HG03139 (cell line): ENCODE measurements at regions not wholly inside any gene's neighbourhood (a gene's known extent, or its start where the extent isn't known, plus 50 kb on each side); places are given as distances from the start of the nearest gene placed in this dataset.
"Not testable (repeated sequence)": the region's sequence is repeated elsewhere in the genome, so short reads cannot be mapped to it uniquely, and the experiment has no call there.

ENCODE experiments used
- ATAC-seq: cut with Tn5 transposase; IDR thresholded peaks from one replicate; pipeline ENCODE4 v1.9.1; 2021; ENCODE audit not compliant: unreplicated experiment

DNA sequence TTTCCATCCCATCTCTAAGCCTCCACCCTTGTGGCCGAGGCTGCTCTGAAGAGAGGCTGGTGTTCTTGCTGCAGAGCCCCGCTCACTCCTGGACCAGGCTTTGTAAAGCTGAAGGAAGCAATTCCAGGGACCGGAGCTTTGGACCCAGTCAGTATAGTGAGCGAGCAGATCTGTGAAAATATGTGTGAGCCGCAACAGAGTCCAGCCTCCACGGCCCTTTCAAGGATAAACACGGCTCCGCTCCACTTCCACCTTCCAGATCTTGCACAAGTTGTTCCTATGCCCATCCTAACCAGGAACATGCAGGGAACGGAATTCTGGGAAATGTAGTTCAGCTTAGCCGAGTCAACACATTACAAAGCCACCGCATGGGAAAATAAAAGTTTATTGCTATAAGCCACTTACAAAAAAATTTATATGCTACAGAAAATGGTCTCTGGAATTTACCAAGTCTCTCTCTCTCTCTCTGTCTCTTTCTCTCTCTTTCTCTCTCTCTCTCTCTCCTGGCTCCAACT, 151.7 kb upstream of the ZNF521 start:
- no peak for ATAC-seq

DNA sequence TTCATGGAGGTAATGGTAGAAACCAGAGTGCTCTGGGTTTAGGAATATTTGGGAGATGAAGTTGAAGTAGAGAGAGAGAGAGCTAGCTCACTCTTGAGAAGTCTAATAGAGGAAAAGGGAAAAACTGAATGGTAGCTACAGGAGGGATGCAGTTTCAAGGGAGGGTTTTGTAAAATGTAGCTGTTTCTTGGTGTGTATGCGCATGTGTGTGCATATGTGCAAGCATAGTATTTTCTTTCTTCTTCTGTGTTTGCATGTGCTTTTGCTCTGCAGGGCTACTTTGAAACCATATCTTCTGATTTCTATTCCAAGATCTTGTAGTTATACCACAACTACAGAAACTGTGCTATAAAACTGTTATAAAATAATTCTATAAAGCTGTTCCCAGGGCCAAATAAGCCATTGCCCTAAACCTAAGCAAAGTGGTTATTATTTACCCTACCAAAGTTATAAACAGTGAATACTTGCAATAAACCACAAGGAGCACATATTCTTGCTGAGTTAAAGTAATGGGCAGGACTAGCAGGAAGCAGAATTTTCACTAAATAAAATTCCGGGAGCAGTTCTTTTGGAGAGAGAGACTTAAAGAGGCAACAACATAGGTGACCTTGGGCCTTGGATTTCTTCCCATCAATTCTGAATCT, 145.3 kb upstream of the ZNF521 start:
- no peak for ATAC-seq

DNA sequence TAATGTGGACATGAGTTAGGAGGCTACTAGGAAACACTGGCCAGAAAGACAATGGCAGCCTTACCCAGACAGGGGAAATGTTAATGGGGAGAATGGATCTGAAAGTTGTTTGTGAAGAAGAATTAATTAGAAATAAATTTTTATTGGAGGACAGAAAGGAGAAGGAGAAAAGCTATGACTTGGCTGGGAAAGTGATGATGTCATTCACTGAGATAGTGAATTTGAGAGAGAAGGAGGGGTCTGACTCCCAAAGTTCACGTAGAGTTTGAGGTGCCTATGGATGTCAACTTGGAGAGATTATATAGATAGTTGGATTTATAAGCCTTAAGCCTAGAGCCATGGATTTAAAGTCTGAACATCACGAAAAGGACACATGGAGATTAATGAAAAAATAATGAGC, 144.6 kb upstream of the ZNF521 start:
- no peak for ATAC-seq

DNA sequence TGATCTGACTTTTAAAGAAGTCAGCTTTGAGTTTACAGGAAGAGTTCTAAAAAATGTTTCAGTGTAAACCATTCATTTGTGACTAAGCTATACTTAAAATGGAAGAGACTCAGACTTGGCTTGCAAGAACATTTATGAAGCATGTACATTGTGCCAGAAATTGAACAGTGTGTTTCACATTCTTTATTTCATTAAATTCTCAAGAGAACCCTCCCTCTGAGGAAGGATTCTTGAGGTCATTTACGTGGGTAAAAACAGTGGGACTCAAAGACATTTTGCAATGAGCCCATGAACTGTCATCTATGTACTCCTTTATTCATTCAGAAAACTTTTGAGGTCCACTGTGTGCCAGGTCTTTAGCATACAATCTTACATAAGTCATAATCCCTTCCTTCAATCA, 143.6 kb upstream of the ZNF521 start:
- ATAC-seq, result no peak

DNA sequence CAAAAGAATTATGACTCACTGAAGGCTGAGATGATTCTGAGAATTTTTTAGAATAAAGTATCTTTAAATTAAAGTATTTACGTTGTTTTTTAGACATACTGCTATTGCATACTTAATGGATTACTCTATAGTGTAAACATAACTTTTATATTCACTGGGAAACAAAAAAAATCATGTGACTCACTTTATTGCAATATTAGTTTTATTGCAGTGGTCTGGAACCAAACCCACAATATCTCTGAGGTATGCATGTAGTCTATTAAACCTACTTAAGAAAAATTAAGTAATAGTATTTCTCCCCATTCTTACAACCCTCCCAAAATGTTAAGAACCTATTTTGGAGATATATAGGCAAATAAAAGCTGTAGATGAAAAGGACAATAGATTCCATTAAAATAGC, 142.9 kb upstream of the ZNF521 start:
- no peak for ATAC-seq

GRCh38 chr18:25493401-25493800, 141.4 kb upstream of the ZNF521 start:
- no peak for ATAC-seq

DNA sequence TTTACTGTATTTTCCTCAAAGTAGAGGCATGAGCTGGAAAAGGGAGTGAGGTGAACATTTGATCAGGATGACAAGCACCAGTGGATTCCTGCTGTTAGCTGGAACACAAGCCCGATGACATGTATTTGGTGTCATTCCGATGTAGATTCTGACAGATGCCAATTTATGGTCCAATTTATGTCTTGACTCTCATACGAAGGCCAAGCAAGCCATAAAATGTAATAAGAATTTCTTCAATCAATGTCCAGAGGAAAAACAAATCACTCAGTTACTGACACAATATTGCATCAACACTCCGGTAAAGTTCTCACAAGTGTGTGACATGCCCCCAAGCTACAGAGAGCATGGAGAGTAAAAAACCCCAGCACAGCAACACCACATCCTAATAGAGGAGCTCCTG, 138.3 kb upstream of the ZNF521 start:
- ATAC-seq, result no peak

DNA sequence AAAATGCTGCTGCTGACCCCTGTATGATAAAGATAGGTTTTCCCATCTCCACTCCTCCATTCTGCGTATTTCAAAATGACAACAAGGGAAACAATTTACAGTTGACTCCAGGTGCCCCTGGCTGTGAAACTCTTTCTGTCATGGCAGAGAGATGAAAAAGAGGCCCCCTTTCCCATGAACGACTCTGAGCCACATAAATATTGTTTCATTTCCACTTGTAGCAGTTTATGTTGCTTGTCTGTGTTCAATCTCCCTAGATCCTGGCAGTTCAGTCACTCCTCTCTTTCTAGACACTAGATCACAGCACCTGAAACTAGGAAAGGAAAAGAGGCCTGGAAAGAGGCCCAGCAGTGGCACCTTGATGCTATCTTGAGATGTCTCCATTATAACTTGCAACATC, 121.0 kb upstream of the ZNF521 start:
- no peak for ATAC-seq

GRCh38 chr18:25470756-25471524, 119.0 kb upstream of the ZNF521 start:
- not testable (repeated sequence) for ATAC-seq

- no peak for ATAC-seq
These were observed 118.1 kb upstream of the ZNF521 start for GRCh38 chr18:25470062-25470461.

GRCh38 chr18:25469489-25469888, 117.5 kb upstream of the ZNF521 start:
- no peak for ATAC-seq

DNA sequence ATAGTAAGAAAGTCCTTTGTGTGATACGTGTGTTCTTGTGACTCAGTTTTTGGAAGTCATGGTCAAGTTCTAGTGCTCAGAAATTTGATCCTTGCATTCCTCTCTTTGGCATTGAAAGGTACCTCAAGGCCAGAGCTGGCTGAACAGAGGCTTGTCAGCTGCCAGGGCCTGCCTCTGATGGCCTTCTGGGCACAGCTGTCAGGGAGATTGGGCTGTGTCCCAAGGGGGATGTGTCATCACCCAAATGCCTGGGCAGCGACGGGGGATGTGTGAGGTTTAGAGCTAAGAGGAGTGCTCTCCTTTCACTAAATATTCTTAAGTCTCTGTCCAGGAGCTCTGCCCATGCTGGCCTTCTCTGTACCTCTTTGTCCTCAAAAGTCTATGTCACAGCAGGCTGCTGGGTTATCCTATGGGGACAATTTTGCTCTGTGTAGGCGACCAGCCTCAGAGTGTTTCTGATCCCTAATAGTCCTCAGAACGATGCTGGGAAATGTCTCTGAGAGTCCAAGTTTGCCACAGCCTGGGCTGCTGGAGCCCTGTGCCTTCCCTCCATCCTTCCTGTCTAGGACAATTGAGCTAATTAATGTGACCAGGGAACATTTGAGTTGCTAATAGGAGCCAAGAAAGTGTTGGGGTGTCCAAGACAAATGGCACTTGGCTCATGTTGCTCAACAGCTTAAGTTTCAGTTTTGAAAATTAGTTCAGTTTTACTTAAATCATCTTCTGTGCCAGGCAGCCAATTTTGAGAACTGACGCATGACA, 115.4 kb upstream of the ZNF521 start:
- no peak for ATAC-seq

DNA sequence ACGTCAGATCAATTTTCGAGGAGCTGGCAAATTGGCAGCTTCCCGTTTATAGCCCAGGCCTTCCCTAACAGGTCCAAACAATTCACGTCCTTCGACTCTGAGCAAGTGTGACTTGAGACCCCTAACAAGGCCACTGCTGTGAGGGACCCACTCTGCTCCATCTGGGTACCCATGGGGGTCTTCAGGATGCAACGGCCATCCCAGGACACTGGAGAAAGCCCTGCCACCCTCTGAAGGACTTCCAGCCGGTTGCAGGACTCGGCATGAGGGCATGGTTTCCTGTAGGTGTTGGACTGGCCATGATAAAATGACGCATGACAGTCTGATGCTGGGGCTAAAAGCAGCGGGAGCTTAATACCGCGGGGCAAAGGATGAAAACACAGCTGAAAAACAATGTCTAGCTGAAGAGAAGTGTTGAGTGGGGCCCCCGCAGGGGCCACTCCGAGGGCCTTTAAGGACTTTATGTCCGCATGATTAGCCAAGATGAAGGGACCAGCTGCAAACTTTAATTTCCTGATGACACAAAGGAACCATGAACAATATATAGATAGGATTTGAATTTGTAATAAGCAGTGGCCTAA, 113.3 kb upstream of the ZNF521 start:
- ATAC-seq, result no peak

DNA sequence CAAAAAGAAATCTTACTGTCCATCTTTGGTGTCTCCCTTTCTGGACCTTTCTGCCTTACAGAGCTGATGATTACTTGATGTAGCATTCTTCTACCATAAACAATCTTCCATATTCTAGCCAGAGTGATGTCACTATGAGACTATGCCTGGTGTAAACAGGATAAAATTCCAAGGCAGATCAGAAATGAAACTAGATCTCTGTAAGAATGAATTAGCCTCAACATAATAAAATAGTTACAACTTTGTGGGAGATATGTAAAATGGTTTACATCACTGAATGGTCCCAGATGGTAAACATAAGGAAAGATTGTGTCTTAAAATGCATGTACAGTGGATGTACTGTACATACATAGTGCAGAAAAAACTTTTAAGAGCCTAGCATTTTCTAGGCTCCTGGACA, 112.3 kb upstream of the ZNF521 start:
- ATAC-seq, result no peak

DNA sequence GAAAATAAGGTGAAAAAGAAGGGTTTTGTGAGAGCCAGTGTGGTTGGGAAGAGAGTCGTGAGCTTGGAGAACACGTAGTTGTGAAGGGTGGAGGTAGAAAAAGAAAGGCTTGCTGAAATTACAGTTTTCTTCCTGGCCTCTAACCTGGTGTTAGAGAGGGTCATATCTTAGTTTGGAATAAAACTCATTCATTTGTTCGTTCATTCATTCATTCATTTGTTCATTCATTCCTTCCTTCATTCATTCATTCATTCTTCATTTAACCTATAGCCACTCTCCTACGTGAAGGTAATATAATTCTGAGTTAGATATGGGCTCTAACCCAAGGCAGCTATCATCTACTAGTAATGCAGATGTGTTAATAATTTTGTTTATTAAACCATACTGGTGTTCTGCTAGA, 111.8 kb upstream of the ZNF521 start:
- no peak for ATAC-seq

GRCh38 chr18:25459814-25460213, 107.8 kb upstream of the ZNF521 start:
- no peak for ATAC-seq

GRCh38 chr18:25457601-25458000, 105.6 kb upstream of the ZNF521 start:
- ATAC-seq, result no peak

DNA sequence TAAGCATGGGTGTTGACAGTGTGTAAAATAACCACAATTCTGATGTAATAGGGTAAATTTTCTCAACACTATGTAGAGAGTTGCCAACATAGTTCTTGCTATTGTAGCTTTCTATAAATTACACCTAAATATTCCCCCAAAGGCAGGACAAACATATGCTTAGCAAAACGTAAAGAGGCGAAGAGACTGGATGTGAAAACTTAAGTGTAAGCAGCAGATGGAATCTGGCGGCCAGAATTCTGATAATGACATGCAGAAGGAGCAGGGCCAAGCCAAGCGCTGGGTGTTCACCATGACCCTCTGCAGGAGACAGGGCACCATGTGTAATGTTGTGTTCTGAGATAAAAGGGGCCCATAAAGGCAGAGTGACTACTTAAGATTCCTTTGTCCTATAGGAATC, 105.2 kb upstream of the ZNF521 start:
- no peak for ATAC-seq

DNA sequence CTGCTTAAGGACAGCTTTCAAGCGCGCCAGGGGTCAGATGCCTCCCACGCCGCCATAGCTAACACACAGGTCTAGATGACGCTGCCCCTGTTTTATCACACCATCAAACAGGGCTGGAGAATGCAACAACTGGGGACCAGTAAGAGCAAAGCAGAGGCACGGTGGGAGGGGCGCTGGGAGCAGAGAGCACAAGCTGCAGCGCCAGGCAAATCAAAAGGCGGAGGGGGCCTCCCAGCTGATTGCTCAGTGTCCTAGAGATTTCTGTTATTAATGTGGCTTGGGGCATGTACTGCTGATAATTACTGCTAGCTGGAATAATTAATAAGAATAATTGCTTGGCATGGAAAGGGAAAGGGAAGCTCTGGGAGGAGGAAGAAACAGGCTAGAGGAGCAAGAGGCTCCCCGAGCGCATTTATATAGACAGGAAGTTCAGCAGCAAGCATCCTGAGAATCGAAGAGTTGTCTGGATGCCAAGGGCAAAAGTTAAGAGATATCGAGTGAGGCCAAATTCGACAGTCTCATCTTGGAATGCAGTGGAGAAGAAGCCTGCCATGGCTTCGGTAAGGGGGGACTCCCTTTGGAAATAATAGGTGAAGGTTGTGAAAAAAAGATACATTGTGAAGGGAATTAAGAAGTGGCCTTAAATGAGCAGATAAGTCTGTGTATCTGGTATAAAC, 104.5 kb upstream of the ZNF521 start:
- no peak for ATAC-seq

DNA sequence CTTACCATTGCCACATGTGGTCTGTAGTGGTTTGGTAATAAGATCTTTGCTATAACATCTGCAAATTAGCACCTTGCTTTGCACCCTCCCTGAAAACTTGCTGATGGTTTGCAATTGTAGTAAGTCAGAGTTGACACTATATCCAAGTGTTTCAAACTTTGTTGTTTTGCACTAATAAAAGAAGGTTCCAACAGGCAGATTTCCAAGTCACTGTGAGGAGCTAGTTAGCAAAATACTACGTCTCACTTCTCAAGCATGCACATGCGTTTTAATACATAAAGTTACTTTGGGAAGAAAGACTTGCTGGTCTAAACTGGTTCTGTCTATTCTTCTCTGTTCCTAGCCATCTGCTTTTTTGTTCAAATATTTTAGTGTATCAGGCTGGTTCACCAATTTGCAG, 103.7 kb upstream of the ZNF521 start:
- ATAC-seq, result no peak

DNA sequence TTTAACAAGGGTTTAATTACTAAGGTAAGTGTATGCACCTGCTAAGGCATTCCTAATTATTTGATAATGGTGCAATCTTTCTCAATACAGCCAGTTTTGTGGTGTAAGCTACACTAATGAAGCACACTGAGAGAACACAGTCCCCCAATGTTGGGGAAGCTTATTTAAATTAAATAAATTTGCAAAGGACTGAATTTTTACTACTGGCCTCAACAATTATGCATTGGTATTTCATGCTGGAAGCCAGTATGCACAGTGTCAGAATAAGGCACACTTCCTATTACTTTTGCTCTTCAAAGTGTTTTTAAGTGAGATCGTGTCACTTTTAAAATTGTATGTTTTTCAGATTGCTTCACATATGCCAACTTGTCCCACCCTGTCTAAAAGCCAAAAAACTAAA, 103.2 kb upstream of the ZNF521 start:
- ATAC-seq, result no peak
